Liver (tissue), 3 donors: ENCODE measurements at regions not wholly inside any gene's neighbourhood (a gene's known extent, or its start where the extent isn't known, plus 50 kb on each side); places are given as distances from the start of the nearest gene placed in this dataset.

Experiments
- CTCF ChIP-seq: fragments of 150-350 bp; IDR thresholded peaks from 2 replicates; pipeline ENCODE4 v1.5.1; 2017; ENCODE audit warnings: improper control_type of control experiment, low read depth, low read length; ENCODE audit not compliant: missing input control
- EGR1 ChIP-seq, 2 donors: IDR thresholded peaks; 2 replicates each; pipeline ENCODE4 v1.6.1; 2016 to 2018; ENCODE audit warnings: antibody characterized with exemption in 2 of 2, low read depth in 2 of 2
- GABPA ChIP-seq, 2 donors: IDR thresholded peaks in 1 of 2; conservative IDR thresholded peaks in 1 of 2; 2 replicates each; pipeline ENCODE4 v1.6.1; 2016; ENCODE audit warnings: antibody characterized with exemption in 2 of 2, mild to moderate bottlenecking in 1 of 2, moderate library complexity in 1 of 2
- RAD21 ChIP-seq, 2 donors: IDR thresholded peaks; 2 replicates each; pipeline ENCODE4 v1.6.1; 2016; ENCODE audit warnings: antibody characterized with exemption in 2 of 2, mild to moderate bottlenecking in 2 of 2
- RXRA ChIP-seq, 2 donors: IDR thresholded peaks; 2 replicates each; pipeline ENCODE4 v1.6.1; 2017 to 2018; ENCODE audit warnings: antibody characterized with exemption in 2 of 2, mild to moderate bottlenecking in 1 of 2
- YY1 ChIP-seq: IDR thresholded peaks from 2 replicates; pipeline ENCODE4 v1.6.1; 2016; ENCODE audit warnings: antibody characterized with exemption, mild to moderate bottlenecking
- donor health status: healthy.
- donor health status: healthy.

- TF ChIP-seq EGR1 (IDR thresholded peaks at IDR 0.05; ENCODE audit: low read depth in 2 of 2) (no peak), CTCF (no peak), YY1 (no peak), RAD21 (IDR thresholded peaks at IDR 0.05) (no peak), RXRA (IDR thresholded peaks at IDR 0.05) (no peak), GABPA (IDR thresholded peaks at IDR 0.05 in 1 of 2, conservative IDR thresholded peaks at IDR 0.05 in 1 of 2) (no peak)
These were observed 1040.9 kb downstream of the CBLN2 start for GRCh38 chr18:71503222-71503621.
